Stimulated activated CD4-positive, alpha-beta T cell treated with anti-CD3 and anti-CD28 coated beads, Interleukin-2, amount 100 ng/mL, for 48 hours (primary cell): ENCODE measurements at regions not wholly inside any gene's neighbourhood (a gene's known extent, or its start where the extent isn't known, plus 50 kb on each side); places are given as distances from the start of the nearest gene placed in this dataset.

ENCODE experiments used
- DNase-seq, 2 donors: peaks; one replicate each; pipeline ENCODE4 v3.0.0-alpha.2; 2020

DNA sequence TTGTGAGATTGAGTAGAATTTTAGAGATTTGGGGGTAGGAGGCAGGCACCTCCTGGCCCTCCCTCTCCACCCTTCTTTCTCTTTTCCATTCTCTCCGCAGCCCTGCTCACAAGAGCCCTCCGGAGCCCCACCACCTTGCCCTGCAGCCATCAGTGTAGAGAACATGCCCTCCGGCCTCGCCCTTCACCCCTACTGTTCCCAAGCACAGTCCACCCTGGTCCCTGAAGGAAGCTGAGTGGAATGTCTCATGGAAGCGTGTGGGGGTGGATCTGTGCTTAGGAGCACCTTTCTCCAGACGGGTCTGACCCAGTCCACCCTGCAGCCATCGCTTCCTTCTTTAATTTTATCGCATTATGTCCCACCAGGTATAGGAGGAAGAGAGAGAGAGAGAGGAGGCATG, 267.1 kb downstream of the NSG2 start:
- DNase-seq = no peak

- DNase-seq = no peak
Observed at GRCh38 chr5:174313615-174314014, 268.1 kb downstream of the NSG2 start.

DNA sequence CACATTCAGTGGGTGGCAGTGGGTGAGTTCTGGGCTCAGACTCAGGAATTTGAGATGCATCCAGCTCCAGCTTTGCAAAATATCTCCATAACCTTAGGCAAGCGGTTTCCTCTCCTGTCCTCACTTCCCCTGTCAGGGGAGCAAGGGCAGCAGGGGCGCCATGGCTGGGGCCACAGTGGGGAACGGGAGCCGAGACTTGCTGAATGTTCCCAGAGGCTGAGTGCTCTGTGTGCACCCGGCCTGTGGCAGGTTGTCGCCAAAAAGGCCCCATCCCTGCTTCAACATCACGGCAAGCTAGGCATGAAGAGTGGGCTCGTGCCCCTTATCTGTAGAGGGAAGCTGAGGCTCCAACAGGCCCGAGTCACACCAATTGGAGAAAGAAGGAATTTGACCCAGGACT, 268.8 kb downstream of the NSG2 start:
- no peak for DNase-seq

- DNase-seq = no peak
Observed at GRCh38 chr5:174315471-174315870, 270.0 kb downstream of the NSG2 start.

- DNase-seq = no peak
Observed at GRCh38 chr5:174315871-174316270, 270.4 kb downstream of the NSG2 start.

- no peak for DNase-seq
Observed at GRCh38 chr5:174316326-174316725, 270.8 kb downstream of the NSG2 start.

- DNase-seq = no peak
Observed at GRCh38 chr5:174317256-174317894, 271.9 kb downstream of the NSG2 start.

GRCh38 chr5:174318578-174318977, 273.1 kb downstream of the NSG2 start:
- no peak for DNase-seq

- no peak for DNase-seq
Observed at GRCh38 chr5:174319551-174319950, 274.0 kb downstream of the NSG2 start.

GRCh38 chr5:174320051-174320450, 274.5 kb downstream of the NSG2 start:
- DNase-seq = no peak

GRCh38 chr5:174323878-174324281, 278.4 kb downstream of the NSG2 start:
- DNase-seq = no peak

GRCh38 chr5:174324680-174325079, 279.2 kb downstream of the NSG2 start:
- no peak for DNase-seq

GRCh38 chr5:174325431-174325830, 279.9 kb downstream of the NSG2 start:
- DNase-seq = no peak

DNA sequence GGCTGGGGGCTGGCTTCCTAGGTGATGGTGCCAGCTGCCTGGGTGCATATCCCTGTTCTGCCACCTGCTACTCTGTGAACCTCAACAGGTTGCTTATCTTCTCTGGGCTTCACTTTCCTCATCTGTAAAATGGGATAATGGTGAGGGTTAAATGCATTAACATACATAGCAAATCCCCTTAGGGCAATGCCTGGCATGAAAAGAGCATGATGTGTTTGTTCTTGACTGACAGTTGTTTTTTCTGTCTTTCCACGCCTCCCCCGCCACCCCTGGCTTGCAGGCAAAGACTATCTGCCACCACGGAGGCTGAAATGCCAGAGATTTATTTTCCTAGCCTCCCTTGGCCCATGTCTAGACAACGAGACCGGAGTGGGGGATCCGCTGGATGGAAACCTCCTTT, 280.5 kb downstream of the NSG2 start:
- DNase-seq = no peak

DNA sequence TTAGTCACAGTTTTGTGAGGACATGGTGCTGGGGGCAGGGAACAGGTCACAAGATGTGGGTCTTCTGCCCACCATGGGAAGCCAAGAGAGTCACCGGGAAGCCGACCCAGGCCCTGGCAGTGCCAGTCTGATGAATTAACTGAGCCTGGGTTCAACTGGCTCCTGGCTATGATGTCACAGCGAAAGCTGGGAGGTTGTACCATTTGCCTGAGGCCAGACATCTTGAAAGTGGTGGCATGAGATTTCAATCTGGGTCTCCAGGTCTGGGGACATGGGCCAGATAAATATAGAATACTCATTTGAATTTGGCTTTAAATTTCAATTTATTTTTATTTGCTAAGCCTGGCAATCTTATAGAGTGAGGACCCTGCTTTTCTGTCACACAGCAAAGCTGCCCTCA, 280.9 kb downstream of the NSG2 start:
- DNase-seq = no peak

GRCh38 chr5:174327317-174327864, 281.9 kb downstream of the NSG2 start:
- peak; percentile 57 to 58 for DNase-seq

DNA sequence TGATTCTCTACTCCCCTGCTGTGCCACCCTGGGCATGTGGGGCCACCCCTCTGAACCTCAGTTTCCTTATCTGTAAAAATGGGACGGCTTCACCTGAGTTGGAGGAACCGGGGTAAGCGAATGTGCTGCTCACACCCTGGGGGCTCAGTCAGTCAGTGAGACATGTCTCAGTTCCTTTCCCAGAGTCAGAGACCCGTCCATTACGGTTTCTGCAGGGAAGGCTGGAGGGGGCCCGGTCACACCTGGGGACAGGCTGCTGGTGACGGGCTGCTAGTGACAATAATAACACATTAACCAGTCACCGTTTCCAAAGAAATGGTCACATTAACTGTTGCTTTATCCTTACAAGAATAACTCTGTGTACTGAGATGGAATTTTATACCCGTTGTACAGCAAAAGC, 282.4 kb downstream of the NSG2 start:
- no peak for DNase-seq

DNA sequence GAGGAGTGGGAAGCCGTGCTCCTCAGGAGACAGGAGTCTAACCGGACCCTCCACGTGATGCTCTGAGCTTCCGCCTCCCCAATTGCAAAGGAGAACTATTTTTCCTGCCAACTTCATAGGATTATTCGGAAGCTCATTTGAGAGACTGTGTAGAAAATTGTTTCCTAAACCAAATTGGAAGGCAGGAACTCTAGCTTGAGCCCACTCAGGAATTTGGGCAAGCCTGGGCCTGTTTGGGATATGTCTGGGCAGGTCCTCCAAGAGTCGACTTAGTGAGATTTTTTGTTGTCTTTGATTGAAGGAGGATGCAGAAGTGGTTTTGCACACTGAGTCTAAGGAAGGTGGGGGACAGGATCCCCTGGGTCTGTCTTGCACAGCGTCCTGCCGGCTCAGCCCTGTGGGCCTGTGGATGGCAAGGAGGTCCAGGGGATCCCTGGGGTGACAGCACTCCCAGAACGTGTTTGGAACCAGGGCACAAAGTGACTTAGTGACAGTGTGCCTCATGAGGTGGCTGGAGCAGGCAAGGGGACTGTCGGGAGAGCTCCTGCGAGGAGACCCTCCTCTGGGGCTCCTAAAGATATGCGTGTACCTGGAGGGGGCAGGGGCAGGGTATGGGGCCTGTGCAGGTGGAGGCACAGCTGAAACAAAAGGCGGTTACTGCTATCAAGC, 283.3 kb downstream of the NSG2 start:
- DNase-seq = no peak

- no peak for DNase-seq
Observed at GRCh38 chr5:174329738-174330137, 284.2 kb downstream of the NSG2 start.

DNA sequence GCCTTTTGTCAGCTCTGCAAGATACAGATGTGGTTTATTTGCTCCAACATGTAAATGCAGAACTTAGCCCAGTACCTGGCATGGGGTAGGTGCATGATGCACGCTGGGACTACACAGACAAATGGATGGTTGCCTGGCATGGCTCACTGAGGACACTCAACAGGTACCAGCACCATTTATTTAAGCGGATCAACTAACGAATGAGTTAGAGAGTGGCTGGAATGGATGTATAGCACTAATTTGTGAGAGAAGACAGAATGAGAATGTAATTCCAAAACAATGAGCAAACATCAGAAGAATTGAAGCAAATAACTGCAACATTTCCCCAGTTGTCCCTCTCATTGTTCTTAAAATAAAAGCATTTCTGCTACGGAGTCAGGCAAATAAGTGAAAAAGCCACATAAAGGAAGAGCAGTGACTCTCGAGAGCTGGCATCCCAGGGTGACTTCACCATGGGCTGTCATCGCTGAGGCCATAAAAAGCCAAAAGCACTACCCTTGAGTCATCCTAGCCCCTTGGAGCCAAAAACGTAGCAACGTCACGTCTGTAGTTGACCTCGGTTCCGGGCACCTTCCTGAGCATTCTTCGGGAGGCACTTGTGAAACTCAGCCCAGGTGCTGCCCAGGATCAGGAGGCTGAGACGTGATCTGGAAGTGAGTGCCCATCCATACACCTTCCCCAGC, 290.3 kb downstream of the NSG2 start:
- no peak for DNase-seq

- no peak for DNase-seq
Observed at GRCh38 chr5:174336479-174336878, 291.0 kb downstream of the NSG2 start.

GRCh38 chr5:174337276-174338184, 292.0 kb downstream of the NSG2 start:
- DNase-seq = no peak
